CD14-positive monocyte (primary cell): ENCODE measurements at regions not wholly inside any gene's neighbourhood (a gene's known extent, or its start where the extent isn't known, plus 50 kb on each side); places are given as distances from the start of the nearest gene placed in this dataset.

Source experiments
- DNase-seq, 3 donors: peaks; one replicate each; pipeline ENCODE4 v3.0.0-alpha.2; 2011 to 2022
- H2AFZ ChIP-seq: 2 replicates; pipeline ENCODE4 v1.6.0; 2012; ENCODE audit warnings: mild to moderate bottlenecking, low read depth, low read length, inconsistent platforms; ENCODE audit not compliant: insufficient read depth, poor library complexity, severe bottlenecking
- H3K27ac ChIP-seq, 2 donors: 1 replicate in 1 of 2; 2 replicates in 1 of 2; pipeline ENCODE4 v1.5.1; 2012 to 2013; ENCODE audit warnings: low read length in 2 of 2, control low read depth in 1 of 2, inconsistent platforms in 1 of 2, low read depth in 1 of 2, mild to moderate bottlenecking in 1 of 2
- H3K27me3 ChIP-seq, 2 donors: one replicate each; pipeline versions ENCODE4 v1.6.0 to v1.6.1; 2011 to 2013; ENCODE audit warnings: low read length in 2 of 2; ENCODE audit not compliant: control insufficient read depth in 2 of 2, insufficient read depth in 2 of 2
- H3K36me3 ChIP-seq, 2 donors: replicated peaks in 1 of 2; 1 replicate in 1 of 2; 2 replicates in 1 of 2; pipeline versions ENCODE4 v1.5.1 to v1.6.1; 2012 to 2013; ENCODE audit warnings: low read length in 2 of 2, control low read depth in 1 of 2, inconsistent platforms in 1 of 2, mild to moderate bottlenecking in 1 of 2; ENCODE audit not compliant: insufficient read depth in 2 of 2, control insufficient read depth in 1 of 2
- H3K4me1 ChIP-seq, 2 donors: 1 replicate in 1 of 2; 2 replicates in 1 of 2; pipeline versions ENCODE4 v1.5.1 to v1.6.1; 2012 to 2013; ENCODE audit warnings: low read length in 2 of 2, control low read depth in 1 of 2, inconsistent platforms in 1 of 2, mild to moderate bottlenecking in 1 of 2, moderate library complexity in 1 of 2; ENCODE audit not compliant: insufficient read depth in 2 of 2, control insufficient read depth in 1 of 2
- H3K4me2 ChIP-seq: replicated peaks from 2 replicates; pipeline ENCODE3; 2012; ENCODE audit warnings: low read length, moderate library complexity, mild to moderate bottlenecking; ENCODE audit not compliant: poor library complexity, severe bottlenecking; ENCODE audit errors: extremely low read depth
- H3K4me3 ChIP-seq, 3 experiments: fragments of 200-600 bp in 1 of 3; sonication (generic) in 1 of 3; replicated peaks in 1 of 3; 1 replicate in 2 of 3; 2 replicates in 1 of 3; pipeline ENCODE4 v1.5.1; 2011 to 2013; ENCODE audit warnings: low read length in 3 of 3, mild to moderate bottlenecking in 3 of 3, control low read depth in 2 of 3, low read depth in 2 of 3, inconsistent platforms in 1 of 3, moderate library complexity in 1 of 3
- H3K79me2 ChIP-seq: 2 replicates; pipeline ENCODE4 v1.6.0; 2012; ENCODE audit warnings: mild to moderate bottlenecking, control low read depth, inconsistent platforms, low read length, moderate library complexity; ENCODE audit not compliant: insufficient read depth
- H3K9ac ChIP-seq: 2 replicates; pipeline ENCODE4 v1.6.0; 2017; ENCODE audit warnings: low read length, mild to moderate bottlenecking; ENCODE audit not compliant: insufficient read depth, poor library complexity, severe bottlenecking
- H3K9me3 ChIP-seq, 2 donors: replicated peaks in 1 of 2; 1 replicate in 1 of 2; 2 replicates in 1 of 2; pipeline versions ENCODE4 v1.5.1 to v1.6.1; 2012 to 2013; ENCODE audit warnings: low read length in 2 of 2, control low read depth in 1 of 2; ENCODE audit not compliant: control insufficient read depth in 1 of 2, insufficient read depth in 1 of 2
- H4K20me1 ChIP-seq: 2 replicates; pipeline ENCODE4 v1.6.0; 2012; ENCODE audit warnings: mild to moderate bottlenecking, low read length, control low read depth, moderate library complexity; ENCODE audit not compliant: insufficient read depth
- H3K27ac Mint-ChIP-seq, 7 donors: one replicate each; pipeline ENCODE4 v1.8.0; 2020; ENCODE audit warnings: mild to moderate bottlenecking in 7 of 7, mixed read lengths in 7 of 7, moderate library complexity in 6 of 7, inconsistent platforms in 2 of 7
- H3K27me3 Mint-ChIP-seq, 3 donors: one replicate each; pipeline ENCODE4 v1.8.0; 2021 to 2022; ENCODE audit warnings: low read depth in 3 of 3, mild to moderate bottlenecking in 3 of 3, mixed read lengths in 3 of 3, moderate library complexity in 3 of 3, inconsistent platforms in 1 of 3
- H3K36me3 Mint-ChIP-seq, 2 donors: one replicate each; pipeline ENCODE4 v1.8.0; 2020; ENCODE audit warnings: mixed read lengths in 2 of 2, inconsistent platforms in 1 of 2, mild to moderate bottlenecking in 1 of 2
- H3K4me1 Mint-ChIP-seq: one replicate; pipeline ENCODE4 v1.8.0; 2020; ENCODE audit warnings: mild to moderate bottlenecking, mixed read lengths
- H3K4me3 Mint-ChIP-seq, 2 donors: one replicate each; pipeline ENCODE4 v1.8.0; 2020; ENCODE audit warnings: mild to moderate bottlenecking in 2 of 2, mixed read lengths in 2 of 2, moderate library complexity in 1 of 2
- H3K9me3 Mint-ChIP-seq, 7 donors: one replicate each; pipeline ENCODE4 v1.8.0; 2020 to 2022; ENCODE audit warnings: mixed read lengths in 7 of 7, mild to moderate bottlenecking in 6 of 7, moderate library complexity in 6 of 7, inconsistent platforms in 2 of 7
- CTCF ChIP-seq: fragments of 200-600 bp; IDR thresholded peaks from one replicate; pipeline ENCODE4 v1.8.0; 2022; ENCODE audit warnings: antibody characterized with exemption, mild to moderate bottlenecking
- WGBS: methylation state at CpG from one replicate; pipeline ENCODE4 v1.1.5; 2013; ENCODE audit warnings: missing lambda C conversion rate; ENCODE audit not compliant: insufficient coverage; 5-methylcytosine and 5-hydroxymethylcytosine counted together
- intact Hi-C, 2 donors: fragments of 100-400 bp; cut with micrococcal nuclease; formaldehyde crosslinking; loops; one replicate each; pipeline versions ENCODE4 v1.15.0 to v1.15.1; 2023

- Mint-ChIP-seq H3K27me3 (peaks cover 3 to 11% (median 4%) of the 10 kb centered on the region in 3 donors), H3K36me3 (no peaks in the 10 kb centered on the region), H3K27ac (peak overlapping the region in 1 of 7 donors; percentile 25), H3K4me3 (no peak overlapping the region), H3K9me3 (no peaks in the 10 kb centered on the region), H3K4me1 (no peaks in the 10 kb centered on the region)
- Histone ChIP-seq H3K27me3 (no peaks in the 10 kb centered on the region), H3K79me2 (no peaks in the 10 kb centered on the region), H3K9me3 (no peaks in the 10 kb centered on the region), H3K4me2 (no peak overlapping the region), H3K36me3 (no peaks in the 10 kb centered on the region), H3K27ac (no peak overlapping the region), H3K9ac (no peak overlapping the region), H3K4me3 (no peak overlapping the region), H3K4me1 (no peaks in the 10 kb centered on the region), H4K20me1 (no peaks in the 10 kb centered on the region), H2AFZ (no peak overlapping the region)
- intact Hi-C loops: no loop called here
- no peak for TF ChIP-seq CTCF
- DNase-seq: no peak
- WGBS: 80% methylated on average over 1 of the region's 9 CpGs
Observed at GRCh38 chr3:182618981-182619591, 174.2 kb upstream of the ATP11B start.

- no peak overlapping the region for H3K27ac Mint-ChIP-seq
- DNase-seq: no peak
- H3K4me3 Mint-ChIP-seq: no peak overlapping the region
- H3K9ac ChIP-seq: no peak overlapping the region
- H3K4me1 ChIP-seq: no peaks in the 10 kb centered on the region
- no peak for TF ChIP-seq CTCF
- no peak overlapping the region for H3K4me3 ChIP-seq
- intact Hi-C loops: no loop called here
- H3K4me1 Mint-ChIP-seq: no peaks in the 10 kb centered on the region
- H3K4me2 ChIP-seq: no peak overlapping the region
- no peaks in the 10 kb centered on the region for H3K36me3 ChIP-seq
- no peaks in the 10 kb centered on the region for H4K20me1 ChIP-seq
- H3K9me3 ChIP-seq: no peaks in the 10 kb centered on the region
- no peak overlapping the region for H3K27ac ChIP-seq
- H3K27me3 Mint-ChIP-seq: peaks cover 2 to 11% (median 3%) of the 10 kb centered on the region in 3 donors
- H3K36me3 Mint-ChIP-seq: no peaks in the 10 kb centered on the region
- H2AFZ ChIP-seq: no peak overlapping the region
- H3K79me2 ChIP-seq: no peaks in the 10 kb centered on the region
- no peaks in the 10 kb centered on the region for H3K9me3 Mint-ChIP-seq
- no peaks in the 10 kb centered on the region for H3K27me3 ChIP-seq
Observed at GRCh38 chr3:182620723-182621434, 172.4 kb upstream of the ATP11B start.
